ENCODE measurements at regions not wholly inside any gene's neighbourhood (a gene's known extent, or its start where the extent isn't known, plus 50 kb on each side); places are given as distances from the start of the nearest gene placed in this dataset.

DNA sequence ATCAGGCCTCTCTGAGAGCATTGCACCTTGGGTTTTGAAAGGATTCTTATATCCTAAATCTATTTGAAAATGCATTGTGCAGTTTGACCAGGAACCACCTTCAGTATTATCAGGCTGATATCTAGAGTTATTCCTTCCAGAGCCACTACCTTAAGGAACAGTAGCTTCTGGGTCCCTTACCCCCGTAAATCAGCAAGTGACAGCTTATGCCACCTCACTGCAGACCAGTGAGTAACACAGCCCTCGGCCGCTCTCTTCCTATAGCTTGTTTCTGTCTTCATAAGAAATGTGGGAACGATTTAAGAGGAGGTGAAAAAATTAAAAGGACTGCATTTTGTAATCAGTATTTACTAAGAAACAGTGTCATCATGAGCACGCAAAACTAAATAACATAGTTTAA is 584.2 kb downstream of the GALR1 start:
- Histone ChIP-seq H3K4me1 (ENCODE audit: control insufficient read depth in 1 of 2, low read depth in 2 of 2) (no peaks in the 10 kb centered on the region), H3K9me3 (no peaks in the 10 kb centered on the region), H3K4me3 (no peak overlapping the region), H3K27me3 (replicated peaks; ENCODE audit: insufficient read depth) (no peaks in the 10 kb centered on the region), H3K27ac (no peak overlapping the region), H3K36me3 (no peaks in the 10 kb centered on the region)
- DNase-seq (ENCODE audit: low spot score): no peak
- no peak for ATAC-seq (ENCODE audit: insufficient number of reproducible peaks, low FRiP score, low read depth)
- TF ChIP-seq, protein P1, sequence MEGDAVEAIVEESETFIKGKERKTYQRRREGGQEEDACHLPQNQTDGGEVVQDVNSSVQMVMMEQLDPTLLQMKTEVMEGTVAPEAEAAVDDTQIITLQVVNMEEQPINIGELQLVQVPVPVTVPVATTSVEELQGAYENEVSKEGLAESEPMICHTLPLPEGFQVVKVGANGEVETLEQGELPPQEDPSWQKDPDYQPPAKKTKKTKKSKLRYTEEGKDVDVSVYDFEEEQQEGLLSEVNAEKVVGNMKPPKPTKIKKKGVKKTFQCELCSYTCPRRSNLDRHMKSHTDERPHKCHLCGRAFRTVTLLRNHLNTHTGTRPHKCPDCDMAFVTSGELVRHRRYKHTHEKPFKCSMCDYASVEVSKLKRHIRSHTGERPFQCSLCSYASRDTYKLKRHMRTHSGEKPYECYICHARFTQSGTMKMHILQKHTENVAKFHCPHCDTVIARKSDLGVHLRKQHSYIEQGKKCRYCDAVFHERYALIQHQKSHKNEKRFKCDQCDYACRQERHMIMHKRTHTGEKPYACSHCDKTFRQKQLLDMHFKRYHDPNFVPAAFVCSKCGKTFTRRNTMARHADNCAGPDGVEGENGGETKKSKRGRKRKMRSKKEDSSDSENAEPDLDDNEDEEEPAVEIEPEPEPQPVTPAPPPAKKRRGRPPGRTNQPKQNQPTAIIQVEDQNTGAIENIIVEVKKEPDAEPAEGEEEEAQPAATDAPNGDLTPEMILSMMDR (IDR thresholded peaks at IDR 0.05): no peak

GRCh38 chr18:77851802-77852201 is 602.2 kb downstream of the GALR1 start:
- Histone ChIP-seq H3K4me3 (no peak overlapping the region), H3K36me3 (no peaks in the 10 kb centered on the region), H3K27me3 (replicated peaks; ENCODE audit: insufficient read depth) (no peaks in the 10 kb centered on the region), H3K4me1 (ENCODE audit: control insufficient read depth in 1 of 2, low read depth in 2 of 2) (no peaks in the 10 kb centered on the region), H3K27ac (no peak overlapping the region), H3K9me3 (no peaks in the 10 kb centered on the region)
- DNase-seq (ENCODE audit: low spot score): no peak
- ATAC-seq (ENCODE audit: insufficient number of reproducible peaks, low FRiP score, low read depth): no peak
- TF ChIP-seq, protein P1 (IDR thresholded peaks at IDR 0.05): no peak

GRCh38 chr18:77853859-77854258 is 604.2 kb downstream of the GALR1 start:
- no peak for DNase-seq (ENCODE audit: low spot score)

DNA sequence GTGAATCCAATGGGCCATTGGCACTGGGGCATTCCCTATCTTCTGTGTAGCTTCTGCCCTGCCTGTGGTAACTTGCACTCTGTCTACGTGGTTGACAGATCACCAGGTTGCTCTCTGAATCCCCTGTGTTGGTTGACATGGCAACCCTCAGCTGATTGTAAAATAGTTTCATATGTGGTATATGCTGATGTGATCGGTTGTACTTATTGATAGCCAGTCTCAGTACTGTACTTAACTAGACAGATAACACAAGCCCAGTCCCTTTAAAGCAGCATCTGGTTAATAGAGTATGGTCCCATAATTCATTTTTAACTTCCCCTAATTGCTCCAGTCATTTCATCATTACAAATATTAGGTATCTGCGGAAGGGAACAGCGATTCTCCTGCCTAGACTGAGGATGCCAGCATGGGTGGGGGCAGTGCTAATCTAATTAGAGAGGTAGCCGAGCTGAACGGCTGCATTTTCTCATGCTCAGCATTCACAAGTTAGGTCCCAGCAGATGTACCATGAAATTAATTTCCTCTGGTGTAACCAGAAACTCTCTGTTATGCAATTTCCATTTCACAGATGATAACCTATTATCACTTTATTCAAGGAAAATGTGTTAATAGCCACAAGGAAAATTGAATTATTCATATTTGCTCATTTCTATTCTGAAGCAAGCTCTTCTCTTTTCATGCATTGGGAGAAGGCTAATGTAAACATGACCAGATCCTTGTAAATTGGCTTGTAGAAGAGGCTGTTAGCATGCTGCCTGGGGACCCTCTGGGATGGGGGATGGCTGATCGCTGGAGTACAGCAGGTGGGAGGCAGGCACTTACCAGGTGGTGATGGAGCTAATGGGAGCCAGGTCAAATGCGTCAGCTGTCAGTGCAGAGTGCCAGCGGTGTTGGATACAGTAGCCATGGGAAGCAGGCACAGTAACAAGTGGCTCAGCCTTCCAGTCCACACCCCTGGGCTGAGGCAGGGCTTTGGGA is 608.3 kb downstream of the GALR1 start:
- H3K4me1 ChIP-seq (ENCODE audit: control insufficient read depth in 1 of 2, low read depth in 2 of 2): no peaks in the 10 kb centered on the region
- no peak for ATAC-seq (ENCODE audit: insufficient number of reproducible peaks, low FRiP score, low read depth)
- H3K36me3 ChIP-seq: no peaks in the 10 kb centered on the region
- TF ChIP-seq, protein P1 (IDR thresholded peaks at IDR 0.05): no peak
- no peak for DNase-seq (ENCODE audit: low spot score)
- no peak overlapping the region for H3K27ac ChIP-seq
- H3K4me3 ChIP-seq: no peak overlapping the region
- no peaks in the 10 kb centered on the region for H3K27me3 ChIP-seq (replicated peaks; ENCODE audit: insufficient read depth)
- H3K9me3 ChIP-seq: no peaks in the 10 kb centered on the region

More at GRCh38 chr18:77853859-77854258, 604.2 kb downstream of the GALR1 start:
- Histone ChIP-seq H3K36me3 (no peaks in the 10 kb centered on the region), H3K9me3 (no peaks in the 10 kb centered on the region), H3K4me1 (ENCODE audit: control insufficient read depth in 1 of 2, low read depth in 2 of 2) (no peaks in the 10 kb centered on the region), H3K4me3 (no peak overlapping the region), H3K27me3 (replicated peaks; ENCODE audit: insufficient read depth) (no peaks in the 10 kb centered on the region), H3K27ac (no peak overlapping the region)
- ATAC-seq (ENCODE audit: insufficient number of reproducible peaks, low FRiP score, low read depth): no peak
- TF ChIP-seq, protein P1 (IDR thresholded peaks at IDR 0.05): no peak

DNA sequence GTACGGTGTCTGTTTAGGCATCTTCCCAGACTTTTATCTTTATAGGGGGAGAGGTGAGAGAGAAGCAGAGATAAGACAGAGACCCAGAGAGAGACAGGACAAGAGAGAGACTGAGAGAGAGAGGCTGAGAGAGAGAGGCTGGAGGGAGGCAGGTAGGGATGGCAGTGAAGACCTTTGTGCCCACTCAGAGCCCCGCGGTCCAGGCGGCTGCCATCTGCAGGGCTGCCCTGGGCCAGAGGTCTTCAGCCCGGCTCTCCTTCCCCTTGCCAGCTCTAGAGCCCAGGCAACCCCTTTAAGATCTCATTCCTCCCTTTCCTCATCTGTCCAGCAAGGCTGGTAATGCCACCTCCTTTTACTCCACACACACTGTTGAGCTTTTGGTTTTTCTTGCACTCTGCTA is 610.0 kb downstream of the GALR1 start:
- no peaks in the 10 kb centered on the region for H3K9me3 ChIP-seq
- ATAC-seq (ENCODE audit: insufficient number of reproducible peaks, low FRiP score, low read depth): no peak
- TF ChIP-seq, protein P1 (IDR thresholded peaks at IDR 0.05): no peak

More for the DNA sequence above, 610.0 kb downstream of the GALR1 start:
- Histone ChIP-seq H3K4me1 (ENCODE audit: control insufficient read depth in 1 of 2, low read depth in 2 of 2) (no peaks in the 10 kb centered on the region), H3K27me3 (replicated peaks; ENCODE audit: insufficient read depth) (no peaks in the 10 kb centered on the region), H3K36me3 (no peaks in the 10 kb centered on the region), H3K27ac (no peak overlapping the region), H3K4me3 (no peak overlapping the region)
- DNase-seq (ENCODE audit: low spot score): no peak
